HCEC 1CT (cell line): ENCODE measurements at regions not wholly inside any gene's neighbourhood (a gene's known extent, or its start where the extent isn't known, plus 50 kb on each side); places are given as distances from the start of the nearest gene placed in this dataset.

Experiments
- DNase-seq: peaks from one replicate; pipeline ENCODE4 v3.0.0-alpha.2; 2017

DNA sequence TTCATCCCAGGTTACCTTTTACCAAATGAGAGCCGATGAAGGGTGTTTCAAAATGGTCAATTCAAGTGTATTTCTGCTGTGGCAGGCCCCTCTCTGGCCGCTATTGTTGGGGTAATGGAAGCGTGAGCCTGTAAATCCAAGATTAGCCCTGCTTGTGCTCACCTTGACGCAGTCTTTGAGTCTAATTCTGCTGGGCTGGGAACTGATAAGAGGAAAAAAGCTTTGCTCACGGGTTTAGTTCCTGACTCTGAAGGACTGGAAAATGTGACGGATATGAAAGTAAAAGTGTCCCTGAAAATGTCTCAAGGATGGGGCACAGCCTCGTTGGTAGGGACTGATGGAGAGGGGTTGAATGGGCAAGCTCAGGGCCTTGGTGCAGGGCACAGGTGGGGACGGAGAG is 125.9 kb upstream of the GALNT2 start:
- no peak for DNase-seq

DNA sequence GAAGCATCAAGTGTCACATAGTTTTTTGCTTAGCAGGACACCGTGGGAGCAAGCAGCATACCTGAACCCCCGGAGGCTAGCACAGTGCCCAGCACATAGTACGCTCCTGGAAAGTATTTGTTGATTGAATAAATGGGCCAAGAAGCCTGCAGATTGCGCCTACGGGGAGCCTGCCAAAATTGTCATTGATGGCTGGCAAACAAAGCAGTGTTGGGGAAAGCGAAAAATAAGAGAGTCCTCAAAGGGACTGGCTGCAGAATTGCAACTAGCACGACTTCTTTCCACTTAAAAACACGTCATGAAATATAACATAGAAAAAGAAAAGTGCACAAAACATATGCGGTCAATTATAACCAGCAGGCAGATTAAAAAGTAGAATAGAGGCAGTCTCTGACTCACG is 125.2 kb upstream of the GALNT2 start:
- no peak for DNase-seq

DNA sequence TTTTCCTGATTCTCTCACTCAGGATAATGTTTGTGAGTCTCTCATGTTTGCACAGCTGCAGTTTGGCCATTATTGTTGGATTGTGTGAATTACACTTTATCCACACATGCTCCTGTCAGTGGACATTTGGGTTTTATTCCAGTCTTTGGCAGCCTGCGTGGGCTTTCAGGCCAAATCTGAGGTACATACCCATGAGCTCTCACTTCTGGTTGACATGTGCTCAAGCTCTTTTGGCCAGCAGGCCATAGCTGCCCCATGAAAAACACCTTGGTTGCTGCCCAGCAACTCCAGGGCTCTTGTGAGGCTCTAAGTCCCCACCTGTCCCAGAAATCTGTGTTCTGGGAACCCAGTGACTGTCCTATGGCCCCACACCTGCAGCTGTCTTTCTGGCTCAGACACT is 124.5 kb upstream of the GALNT2 start:
- no peak for DNase-seq

DNA sequence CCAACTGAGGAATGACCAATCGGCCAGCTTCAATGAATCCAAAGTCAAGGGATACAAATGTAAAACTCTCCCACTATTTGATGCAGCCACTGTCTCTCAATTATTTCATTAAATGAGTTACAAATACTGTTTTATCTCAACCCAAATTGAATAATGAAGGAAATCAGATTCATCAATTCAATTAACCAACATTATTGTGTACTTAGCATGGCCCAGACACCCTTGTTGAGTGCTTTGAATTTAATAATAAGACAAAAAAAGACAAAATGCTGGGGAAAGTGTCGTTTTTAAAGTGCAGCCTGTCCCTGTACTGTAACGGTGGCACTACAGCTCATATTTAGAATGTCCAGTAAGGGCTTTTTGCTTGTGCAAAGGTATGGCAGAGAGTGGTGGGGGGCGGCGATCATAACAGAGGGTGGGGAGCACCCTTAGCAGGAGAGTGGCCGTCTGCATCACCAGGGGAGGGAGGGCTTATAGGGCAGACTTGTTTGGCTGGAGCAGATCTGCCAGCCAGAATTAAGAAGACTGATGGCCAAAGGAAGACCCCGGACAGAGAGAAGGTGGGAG is 123.8 kb upstream of the GALNT2 start:
- no peak for DNase-seq

DNA sequence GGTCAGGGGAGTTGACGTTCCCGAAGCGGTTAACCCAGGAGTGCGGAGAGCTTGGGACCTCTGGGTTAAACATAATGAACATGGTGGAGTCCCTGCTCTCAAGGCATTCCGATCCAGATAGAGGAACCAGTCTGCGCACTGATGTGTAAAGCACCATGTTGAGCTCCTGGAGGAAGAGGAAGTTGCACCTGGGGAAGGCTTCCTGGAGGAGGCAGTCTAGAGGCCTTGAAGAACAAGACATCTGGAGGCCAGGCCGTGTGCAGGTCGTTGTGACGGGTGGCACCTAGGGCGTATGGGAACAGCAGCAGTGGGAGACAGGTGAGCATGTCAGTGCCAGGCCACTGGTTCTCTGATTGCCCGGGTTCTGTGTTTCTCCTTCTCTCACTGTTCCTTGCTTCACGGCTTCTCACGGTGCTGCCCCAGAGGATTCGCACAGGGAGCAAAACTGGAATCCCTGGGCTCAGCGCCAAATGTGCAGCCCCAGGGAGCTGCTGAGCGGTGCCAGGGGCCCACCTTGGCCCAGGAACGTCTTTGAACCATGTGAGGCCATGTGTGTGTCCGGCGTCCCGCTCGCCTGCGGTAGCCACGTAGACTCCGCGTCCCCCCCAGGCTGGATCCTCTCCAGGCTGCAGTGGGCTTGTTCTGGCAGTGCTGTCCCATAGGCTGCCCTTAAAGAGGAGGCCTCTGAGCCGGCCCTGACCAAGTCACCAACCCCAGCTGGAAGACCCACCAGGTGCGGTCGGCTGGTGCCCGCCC is 122.9 kb upstream of the GALNT2 start:
- no peak for DNase-seq

DNA sequence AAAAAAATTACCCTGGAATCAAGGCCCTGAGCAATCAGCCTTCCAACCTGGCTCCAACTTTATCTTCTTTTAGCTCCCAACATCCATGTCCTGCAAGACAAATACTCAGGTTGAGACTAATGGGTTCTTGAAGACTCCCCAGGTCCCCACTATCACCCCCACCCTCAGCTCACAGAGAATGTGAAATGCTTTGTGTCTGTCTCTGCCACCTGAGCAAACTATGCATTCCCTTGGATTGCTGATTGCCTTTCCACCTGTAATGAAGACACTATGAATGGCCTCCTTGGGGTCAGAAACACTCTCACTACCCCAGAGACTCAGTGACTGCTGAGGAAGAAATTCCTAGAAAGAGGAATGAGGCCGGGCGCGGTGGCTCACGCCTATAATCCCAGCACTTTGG is 121.2 kb upstream of the GALNT2 start:
- DNase-seq = no peak

DNA sequence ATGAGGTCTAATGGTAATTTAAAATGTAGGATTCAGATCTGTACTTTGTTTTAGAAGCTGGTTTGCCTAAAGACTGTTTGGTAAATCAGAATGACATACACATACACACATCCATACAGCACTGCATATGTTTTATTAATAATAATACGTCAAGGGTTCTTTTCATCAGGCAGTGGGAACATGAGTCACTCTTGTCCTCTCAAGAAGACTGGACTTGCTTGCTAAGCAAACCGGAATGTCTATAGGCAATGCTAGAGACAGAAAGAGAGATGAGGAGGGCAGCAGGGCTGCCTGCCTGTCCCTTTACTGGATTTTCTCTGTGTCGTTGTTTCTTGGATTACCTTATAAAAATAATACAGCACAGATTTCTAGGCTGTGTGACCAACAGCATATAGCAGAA is 119.1 kb upstream of the GALNT2 start:
- no peak for DNase-seq

DNA sequence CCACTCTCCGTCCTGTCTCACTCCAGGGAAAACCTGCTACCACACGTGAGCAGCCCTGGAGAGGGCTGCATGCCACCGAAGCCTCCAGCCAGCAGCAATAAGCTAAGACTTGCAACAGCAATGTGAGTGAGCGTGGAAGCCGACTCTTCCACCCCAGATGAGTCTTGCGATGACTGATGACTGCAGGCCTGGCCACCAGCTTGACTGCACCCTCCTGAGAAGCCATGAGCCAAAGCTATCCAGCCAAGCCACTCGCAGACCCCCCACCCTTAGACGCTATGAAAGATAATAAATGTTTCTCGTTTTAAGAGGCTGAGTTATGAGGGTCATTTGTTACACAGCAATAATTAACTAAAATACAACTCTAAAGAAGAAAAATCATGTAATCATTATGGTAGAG is 118.6 kb upstream of the GALNT2 start:
- no peak for DNase-seq

DNA sequence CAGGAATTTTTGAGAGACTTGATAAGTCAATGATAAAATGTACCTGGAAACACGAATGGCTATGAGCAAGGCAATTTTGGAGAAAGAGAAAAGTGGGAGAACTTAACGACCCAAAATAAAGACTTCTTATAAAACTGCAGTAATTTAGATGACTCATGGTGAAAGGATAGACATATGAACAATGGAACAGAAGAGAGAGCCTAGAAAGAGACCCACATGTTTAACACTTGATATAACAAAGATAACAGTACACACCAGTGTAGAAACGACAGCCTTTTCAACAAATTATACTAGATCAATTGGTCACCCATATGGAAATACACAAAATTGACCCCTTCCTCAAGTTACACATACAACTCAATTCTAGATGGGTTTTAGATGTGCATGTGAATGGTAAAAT is 117.5 kb upstream of the GALNT2 start:
- DNase-seq = no peak

DNA sequence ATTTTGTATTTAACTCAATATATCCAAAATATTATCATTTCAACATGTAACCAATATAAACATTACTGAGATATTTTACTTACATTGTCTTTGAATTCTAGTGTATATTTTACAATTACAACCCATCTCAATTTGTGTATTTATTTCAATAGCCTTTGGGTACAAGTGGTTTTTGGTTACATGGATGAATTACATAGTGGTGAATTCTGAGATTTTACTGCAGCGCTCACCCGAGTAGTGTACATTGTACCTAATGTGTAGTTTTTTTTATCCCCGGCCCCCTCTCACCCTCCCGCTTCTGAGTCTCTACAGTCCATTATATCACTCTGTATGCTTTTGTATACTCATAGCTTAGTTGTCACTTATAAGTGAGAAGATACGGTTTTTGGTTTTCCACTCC is 117.0 kb upstream of the GALNT2 start:
- DNase-seq = no peak

DNA sequence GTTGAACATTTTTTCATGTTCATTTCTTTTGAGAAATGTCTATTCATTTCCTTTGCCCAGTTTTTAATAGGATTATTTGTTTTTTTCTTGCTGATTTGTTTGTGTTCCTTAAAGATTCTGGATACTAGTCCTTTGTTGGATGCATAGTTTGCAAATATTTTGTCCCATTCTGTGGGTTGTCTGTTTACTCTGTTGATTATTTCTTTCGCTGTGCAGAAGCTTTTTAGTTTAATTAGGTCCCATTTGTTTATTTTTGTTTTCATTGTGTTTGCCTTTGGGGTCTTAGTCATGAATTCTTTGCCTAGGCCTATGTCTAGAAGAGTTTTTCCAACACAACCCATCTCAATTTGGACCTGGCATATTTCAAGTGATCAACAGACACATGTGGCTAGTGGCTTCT is 116.1 kb upstream of the GALNT2 start:
- DNase-seq = no peak

DNA sequence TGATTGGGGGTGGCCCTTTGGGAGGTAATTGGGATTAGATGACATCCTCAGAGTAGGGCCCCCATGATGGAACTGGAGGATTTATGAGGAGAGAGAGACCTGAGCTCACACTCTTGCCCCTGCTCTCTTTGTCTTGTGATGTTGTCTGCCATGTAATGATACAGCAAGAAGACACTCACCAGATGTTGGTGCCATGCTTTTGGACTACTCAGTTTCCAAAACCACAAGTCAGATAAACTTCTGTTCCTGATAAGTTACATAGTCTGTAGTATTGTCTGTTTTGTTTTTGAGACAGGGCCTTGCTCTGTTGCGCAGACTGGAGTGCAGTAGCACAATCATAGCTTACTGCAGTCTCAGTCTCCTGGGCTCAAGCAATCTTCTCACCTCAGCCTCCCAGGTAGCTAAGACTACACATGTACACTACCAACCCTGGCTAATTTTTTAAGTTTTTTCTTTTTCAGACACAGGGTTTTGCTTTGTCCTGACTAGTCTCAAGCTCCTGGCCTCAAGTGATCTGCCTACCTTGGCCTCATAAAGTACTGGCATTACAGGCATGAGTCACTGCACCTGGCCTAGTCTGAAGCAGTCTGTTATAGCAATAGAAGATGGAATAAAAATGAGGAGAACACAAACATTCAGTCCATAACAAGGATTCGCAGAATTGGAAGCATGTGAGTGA is 115.0 kb upstream of the GALNT2 start:
- no peak for DNase-seq

DNA sequence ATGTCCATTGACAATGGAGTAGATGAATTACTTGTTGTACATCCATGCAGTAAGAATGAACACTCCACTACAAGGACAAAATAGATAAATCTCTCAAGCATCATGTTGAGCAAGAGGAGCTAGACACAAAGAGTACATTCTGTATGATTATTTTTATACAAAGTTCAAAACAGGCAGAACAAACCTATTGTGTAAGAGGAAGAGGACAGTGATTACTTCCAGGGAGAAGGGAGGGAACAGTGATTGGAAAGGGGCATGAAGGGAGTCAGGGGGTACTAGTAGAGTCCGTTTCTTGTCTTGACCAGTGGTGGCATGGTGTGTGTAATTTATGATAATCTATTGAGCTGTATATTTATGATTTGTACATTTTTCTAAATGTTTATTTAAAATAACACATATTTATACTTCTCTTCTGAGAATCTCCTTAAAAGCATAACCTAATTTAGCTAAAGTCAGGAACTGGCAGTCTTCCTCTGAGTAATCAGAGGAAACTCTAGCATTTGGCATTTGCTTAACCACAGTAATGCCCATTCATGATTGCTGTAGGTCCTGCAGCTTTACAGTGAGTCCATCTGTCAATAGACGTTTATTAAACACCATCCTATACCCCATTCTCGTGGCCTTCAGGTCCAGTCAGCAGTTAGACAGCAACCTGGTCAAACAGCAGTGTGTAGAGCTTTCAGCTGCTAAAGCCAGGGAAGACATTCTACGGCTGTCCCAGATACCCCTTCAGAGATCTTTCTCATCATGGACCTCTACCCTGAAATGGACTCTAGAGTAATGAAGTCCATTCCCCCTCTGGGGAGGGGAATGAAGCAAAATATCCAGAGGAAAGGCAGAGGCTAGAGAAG is 114.1 kb upstream of the GALNT2 start:
- DNase-seq = peak; percentile 12

DNA sequence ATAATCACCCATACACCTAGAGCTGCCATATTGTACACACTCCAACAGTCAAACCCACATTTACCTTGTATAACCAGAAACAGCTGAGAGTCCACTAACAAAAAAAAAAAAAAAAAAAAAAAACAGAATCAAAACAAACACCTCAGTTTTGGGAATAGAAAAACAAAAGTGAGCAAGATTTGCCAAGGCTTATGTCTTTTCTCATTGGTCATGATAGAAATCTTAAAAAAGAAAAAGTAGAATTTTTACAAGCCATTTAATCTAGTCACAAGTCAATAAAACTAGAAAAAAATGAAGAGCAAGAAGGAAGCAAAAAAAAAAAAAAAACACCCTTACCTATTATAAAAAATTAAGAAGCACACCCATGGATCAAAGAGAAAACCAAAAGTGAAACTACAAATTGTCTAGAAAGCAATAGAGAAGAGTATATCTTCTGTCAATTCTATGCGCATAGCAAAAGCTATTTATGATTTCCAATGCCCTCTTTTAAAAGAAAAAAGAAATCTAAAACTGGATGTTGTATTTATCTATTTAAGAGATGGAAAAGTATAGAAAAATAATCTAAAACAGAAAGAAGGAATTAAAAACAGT is 113.2 kb upstream of the GALNT2 start:
- DNase-seq = no peak

DNA sequence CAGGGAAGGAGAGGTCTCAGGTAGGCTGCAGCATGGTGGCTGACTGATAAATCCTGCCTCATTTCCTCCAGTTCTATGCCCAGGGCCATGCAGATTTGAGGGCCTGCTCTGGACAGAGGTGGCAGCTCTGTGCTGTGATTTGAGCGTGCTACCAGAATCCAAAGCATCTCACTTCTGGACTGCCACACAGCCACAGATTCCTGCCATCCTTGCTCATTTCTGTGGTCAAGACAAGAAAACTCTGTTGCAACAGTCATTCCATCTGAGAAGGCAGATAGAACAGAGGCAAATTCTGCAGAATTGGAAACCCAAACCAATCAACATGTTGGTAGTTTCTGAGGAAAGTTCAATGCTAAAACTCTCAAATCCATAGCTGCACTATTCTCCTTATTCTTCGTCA is 102.8 kb upstream of the GALNT2 start:
- DNase-seq = no peak

DNA sequence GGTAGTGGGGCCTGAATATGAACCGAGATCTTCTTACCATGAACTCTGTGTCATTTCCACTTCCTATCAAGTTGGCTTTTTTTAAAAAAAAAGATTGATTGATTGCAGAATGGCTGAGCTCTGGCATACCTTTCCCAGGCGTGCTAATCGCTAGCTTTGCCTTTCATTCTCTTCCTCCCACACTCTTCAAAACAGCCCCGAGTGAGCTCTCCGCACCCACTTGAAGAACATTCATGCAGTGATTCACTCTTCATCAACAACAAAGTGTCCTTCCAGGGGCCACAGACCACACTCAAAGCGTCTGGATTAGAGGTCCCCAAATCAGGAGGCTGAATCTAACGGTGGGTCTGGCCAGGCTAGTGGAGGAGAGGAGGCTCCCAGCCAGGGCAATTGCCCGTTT is 96.3 kb upstream of the GALNT2 start:
- DNase-seq = no peak

DNA sequence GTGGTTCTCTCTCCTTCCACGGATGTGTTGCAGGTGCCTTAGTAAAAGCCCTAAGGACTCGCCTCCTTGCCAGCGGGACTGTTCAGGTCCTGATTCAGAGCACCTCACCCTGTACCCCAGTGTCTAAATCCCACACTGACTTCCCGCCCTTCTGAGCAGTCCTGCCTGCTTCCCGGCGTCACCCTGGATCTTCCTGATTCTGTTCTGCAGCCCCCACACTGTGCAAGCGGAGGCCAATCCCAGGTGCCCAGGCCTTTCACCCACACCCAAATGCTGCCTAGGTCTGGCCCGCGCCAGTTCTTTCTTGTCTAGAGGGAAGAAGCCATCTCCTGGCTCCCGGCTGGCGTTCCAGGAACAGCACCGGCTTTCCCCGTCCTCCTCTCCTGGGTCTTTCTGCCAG is 95.9 kb upstream of the GALNT2 start:
- no peak for DNase-seq

DNA sequence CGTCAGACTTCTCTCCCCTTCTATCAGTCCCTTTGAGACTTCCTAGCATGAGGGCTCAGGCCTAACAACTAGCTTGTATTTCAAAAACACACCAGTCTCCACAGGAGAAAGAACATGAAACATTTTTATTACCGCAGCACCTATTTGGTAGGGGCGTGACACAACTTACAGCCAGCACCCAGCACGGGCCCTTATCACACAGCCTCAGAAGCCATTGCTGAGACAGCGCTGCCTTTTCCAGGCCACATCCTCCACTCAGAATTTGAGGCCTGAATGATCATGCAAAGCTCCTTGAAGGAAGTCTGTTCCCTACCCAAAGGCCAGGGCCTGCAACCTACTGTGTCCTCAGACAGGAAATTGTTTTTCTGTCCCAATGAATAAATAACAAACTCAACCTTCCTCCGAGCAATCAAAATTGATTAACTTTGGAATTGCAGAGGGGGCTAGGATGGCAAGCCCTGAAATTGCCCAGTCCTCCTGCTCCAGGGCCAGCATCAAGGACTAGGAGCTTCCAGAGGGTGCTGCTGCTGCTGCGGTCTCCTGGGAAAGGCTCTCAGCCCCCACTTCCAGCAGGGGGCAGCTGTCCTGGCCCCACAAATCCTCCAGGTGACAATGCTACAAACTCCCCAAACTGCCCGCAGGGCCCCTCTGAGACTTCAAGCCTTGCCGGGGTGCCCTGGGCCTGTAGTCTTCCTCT is 94.3 kb upstream of the GALNT2 start:
- DNase-seq = no peak

DNA sequence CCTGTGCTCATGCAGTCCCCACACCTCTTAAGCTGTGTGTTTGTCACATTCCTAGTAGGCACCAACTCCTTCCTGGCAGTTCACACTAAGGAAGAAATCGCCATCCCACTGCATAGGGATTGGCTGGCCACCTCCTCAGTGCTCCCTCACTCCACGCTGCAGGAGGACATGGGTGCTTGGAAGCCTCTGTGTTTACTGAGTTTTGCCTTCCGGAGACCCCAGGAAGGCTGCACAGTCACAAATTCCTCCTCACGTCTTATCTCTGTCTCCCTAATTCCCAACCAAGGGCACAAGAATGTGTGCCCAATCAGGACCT is 93.8 kb upstream of the GALNT2 start:
- no peak for DNase-seq

DNA sequence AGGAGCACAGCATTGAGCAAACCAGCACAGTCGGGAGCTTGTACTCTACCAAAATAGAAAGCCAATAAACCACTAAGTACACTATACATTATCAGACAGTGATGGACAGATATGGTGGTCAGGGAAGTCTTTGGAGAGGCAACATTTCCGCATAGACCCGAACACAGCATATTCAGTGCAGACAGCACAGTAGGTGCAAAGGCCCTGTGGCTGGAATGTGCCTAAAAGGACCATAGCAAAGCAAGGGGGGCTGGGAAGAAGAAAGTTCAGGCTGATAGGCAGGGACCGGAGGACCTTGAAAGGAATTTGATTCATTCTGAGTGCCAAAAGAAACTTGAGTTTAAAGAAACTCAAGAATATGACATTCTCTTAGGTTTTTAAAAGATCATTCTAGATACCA is 92.0 kb upstream of the GALNT2 start:
- DNase-seq = no peak

DNA sequence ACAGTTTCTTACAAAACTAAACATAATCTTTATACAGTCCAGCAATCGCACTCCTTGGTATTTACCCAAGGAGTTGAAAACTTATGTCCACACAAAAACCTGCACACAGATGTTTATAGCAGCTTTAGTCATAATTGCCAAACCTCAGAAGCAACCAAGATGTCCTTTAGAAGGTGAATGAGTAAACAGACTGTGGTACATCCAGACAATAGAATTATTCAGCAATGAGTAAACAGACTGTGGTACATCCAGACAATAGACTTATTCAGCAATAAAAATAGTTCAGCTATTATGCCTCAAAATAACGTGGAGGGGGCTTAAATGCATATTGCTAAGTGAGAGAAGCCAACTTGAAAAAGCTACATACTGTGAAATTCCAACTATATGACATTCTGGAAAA is 87.0 kb upstream of the GALNT2 start:
- DNase-seq = no peak

DNA sequence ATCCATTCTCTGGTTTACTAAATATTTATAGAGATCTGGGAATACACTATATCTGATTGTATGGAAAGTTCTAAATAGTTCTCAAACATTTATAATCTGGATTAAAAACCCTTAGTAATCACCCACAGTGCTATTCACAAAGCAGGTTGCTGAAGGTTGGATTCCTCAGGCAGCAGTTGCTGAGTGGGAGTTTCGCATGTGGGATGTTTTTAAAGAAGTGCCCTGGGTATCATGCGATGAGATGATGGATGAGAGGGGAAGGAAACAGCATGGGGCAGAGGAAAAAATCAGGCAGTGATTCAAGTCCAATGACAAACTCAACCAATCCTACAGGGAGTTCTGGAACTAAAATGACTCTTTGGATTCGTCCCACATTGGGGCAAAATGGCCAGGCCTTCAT is 85.3 kb upstream of the GALNT2 start:
- no peak for DNase-seq
